H9 (cell line): ENCODE measurements at regions not wholly inside any gene's neighbourhood (a gene's known extent, or its start where the extent isn't known, plus 50 kb on each side); places are given as distances from the start of the nearest gene placed in this dataset.

Experiments
- DNase-seq: peaks from one replicate; pipeline ENCODE4 v3.0.0-alpha.2; 2017
- H2AFZ ChIP-seq: one replicate; pipeline ENCODE4 v1.6.1; 2013; ENCODE audit warnings: mild to moderate bottlenecking, low read length, control low read depth, moderate library complexity
- H2AK5ac ChIP-seq: 2 replicates; pipeline ENCODE4 v1.6.1; 2013; ENCODE audit warnings: low read length, control low read depth, mixed read lengths; ENCODE audit not compliant: insufficient read length
- H2BK120ac ChIP-seq: one replicate; pipeline ENCODE4 v1.6.1; 2013; ENCODE audit warnings: low read depth, mild to moderate bottlenecking, low read length, control low read depth, inconsistent platforms; ENCODE audit not compliant: poor library complexity, severe bottlenecking
- H2BK12ac ChIP-seq: 2 replicates; pipeline ENCODE4 v1.6.1; 2013; ENCODE audit warnings: low read length, control low read depth, mixed read lengths, low read depth; ENCODE audit not compliant: insufficient read length
- H2BK15ac ChIP-seq: 2 replicates; pipeline ENCODE4 v1.6.1; 2013; ENCODE audit warnings: low read depth, low read length, control low read depth
- H2BK20ac ChIP-seq: one replicate; pipeline ENCODE4 v1.6.1; 2013; ENCODE audit warnings: low read depth, mild to moderate bottlenecking, low read length, control low read depth, inconsistent platforms; ENCODE audit not compliant: poor library complexity, severe bottlenecking
- H2BK5ac ChIP-seq: 2 replicates; pipeline ENCODE4 v1.6.1; 2013; ENCODE audit warnings: low read length, control low read depth, mixed read lengths; ENCODE audit not compliant: insufficient read length
- H3K14ac ChIP-seq: 2 replicates; pipeline ENCODE4 v1.6.1; 2013; ENCODE audit warnings: low read length, control low read depth; ENCODE audit not compliant: insufficient read depth
- H3K18ac ChIP-seq: 2 replicates; pipeline ENCODE4 v1.6.1; 2013; ENCODE audit warnings: low read depth, mild to moderate bottlenecking, mixed read lengths, low read length, control low read depth; ENCODE audit not compliant: insufficient read length
- H3K23ac ChIP-seq: 2 replicates; pipeline ENCODE4 v1.6.1; 2013; ENCODE audit warnings: low read length, control low read depth, mixed read lengths, low read depth; ENCODE audit not compliant: insufficient read length
- H3K23me2 ChIP-seq: 2 replicates; pipeline ENCODE4 v1.6.1; 2013; ENCODE audit warnings: low read depth, mild to moderate bottlenecking, mixed read lengths, low read length, control low read depth; ENCODE audit not compliant: insufficient read length, poor library complexity, severe bottlenecking
- H3K27ac ChIP-seq: 2 replicates; pipeline ENCODE4 v1.5.1; 2013; ENCODE audit warnings: low read length, control low read depth, mixed read lengths, low read depth; ENCODE audit not compliant: insufficient read length
- H3K27me3 ChIP-seq: 2 replicates; pipeline ENCODE4 v1.6.1; 2013; ENCODE audit warnings: low read length, control low read depth, inconsistent platforms; ENCODE audit not compliant: insufficient read depth
- H3K4ac ChIP-seq: 2 replicates; pipeline ENCODE4 v1.6.1; 2013; ENCODE audit warnings: low read depth, mild to moderate bottlenecking, control low read depth, inconsistent platforms, low read length, moderate library complexity
- H3K4me1 ChIP-seq: 2 replicates; pipeline ENCODE4 v1.6.1; 2013; ENCODE audit warnings: low read length, control low read depth, inconsistent platforms; ENCODE audit not compliant: insufficient read depth
- H3K4me2 ChIP-seq: 2 replicates; pipeline ENCODE4 v1.6.1; 2013; ENCODE audit warnings: low read length, control low read depth, mixed read lengths; ENCODE audit not compliant: insufficient read length, insufficient read depth
- H3K56ac ChIP-seq: 2 replicates; pipeline ENCODE4 v1.6.1; 2013; ENCODE audit warnings: low read depth, mild to moderate bottlenecking, mixed read lengths, low read length, control low read depth; ENCODE audit not compliant: insufficient read length
- H3K79me1 ChIP-seq: 2 replicates; pipeline ENCODE4 v1.6.1; 2013; ENCODE audit warnings: low read depth, mild to moderate bottlenecking, moderate library complexity, low read length, control low read depth, inconsistent platforms; ENCODE audit not compliant: insufficient read depth, poor library complexity, severe bottlenecking
- H3K79me2 ChIP-seq: 2 replicates; pipeline ENCODE4 v1.6.1; 2013; ENCODE audit warnings: low read length, control low read depth, inconsistent platforms; ENCODE audit not compliant: insufficient read depth
- H3K9ac ChIP-seq: 2 replicates; pipeline ENCODE4 v1.6.1; 2013; ENCODE audit warnings: low read length, control low read depth, mixed read lengths; ENCODE audit not compliant: insufficient read length; ENCODE audit errors: extremely low read depth
- H3K9me3 ChIP-seq: one replicate; pipeline ENCODE4 v1.6.1; 2013; ENCODE audit warnings: low read depth, low read length, inconsistent platforms; ENCODE audit not compliant: control insufficient read depth
- H3T11ph ChIP-seq: one replicate; pipeline ENCODE4 v1.6.1; 2013; ENCODE audit warnings: mild to moderate bottlenecking, low read length, control low read depth, inconsistent platforms
- H4K20me1 ChIP-seq: one replicate; pipeline ENCODE4 v1.6.1; 2013; ENCODE audit not compliant: control insufficient read depth, insufficient read length, insufficient read depth
- H4K5ac ChIP-seq: 2 replicates; pipeline ENCODE4 v1.6.1; 2013; ENCODE audit warnings: low read depth, mild to moderate bottlenecking, mixed read lengths, low read length, control low read depth; ENCODE audit not compliant: insufficient read length
- H4K8ac ChIP-seq: replicated peaks from 2 replicates; pipeline ENCODE4 v1.6.1; 2013; ENCODE audit warnings: low read length, control low read depth, mixed read lengths, low read depth; ENCODE audit not compliant: insufficient read length
- H4K91ac ChIP-seq: 2 replicates; pipeline ENCODE4 v1.6.1; 2013; ENCODE audit warnings: low read depth, mild to moderate bottlenecking, moderate library complexity, mixed read lengths, low read length, control low read depth; ENCODE audit not compliant: insufficient read length
- H3K27ac Mint-ChIP-seq, 3 experiments: 2 replicates in 2 of 3; 3 replicates in 1 of 3; pipeline ENCODE4 v1.8.0; 2020 to 2021; ENCODE audit warnings: mixed read lengths in 3 of 3, mild to moderate bottlenecking in 1 of 3, moderate library complexity in 1 of 3
- H3K27me3 Mint-ChIP-seq: 2 replicates; pipeline ENCODE4 v1.8.0; 2021; ENCODE audit warnings: low read depth, mild to moderate bottlenecking, moderate library complexity, mixed read lengths
- H3K36me3 Mint-ChIP-seq, 3 experiments: 2 replicates in 2 of 3; 3 replicates in 1 of 3; pipeline ENCODE4 v1.8.0; 2020 to 2021; ENCODE audit warnings: low read depth in 3 of 3, mixed read lengths in 3 of 3; ENCODE audit not compliant: insufficient read depth in 1 of 3
- H3K4me1 Mint-ChIP-seq, 2 experiments: 2 replicates each; pipeline ENCODE4 v1.8.0; 2020; ENCODE audit warnings: mixed read lengths in 2 of 2
- H3K4me3 Mint-ChIP-seq, 2 experiments: 2 replicates in 1 of 2; 3 replicates in 1 of 2; pipeline ENCODE4 v1.8.0; 2020 to 2021; ENCODE audit warnings: mild to moderate bottlenecking in 2 of 2, mixed read lengths in 2 of 2, moderate library complexity in 1 of 2
- H3K9me3 Mint-ChIP-seq, 2 experiments: 2 replicates in 1 of 2; 3 replicates in 1 of 2; pipeline ENCODE4 v1.8.0; 2020; ENCODE audit warnings: mild to moderate bottlenecking in 2 of 2, mixed read lengths in 2 of 2, moderate library complexity in 1 of 2
- CTCF ChIP-seq: fragments of 200-600 bp; sonication (generic); conservative IDR thresholded peaks from 3 replicates; pipeline ENCODE4 v1.8.0; 2021; ENCODE audit warnings: antibody characterized with exemption, mild to moderate bottlenecking
- WGBS: extraction: QIAGEN DNeasy Blood & Tissue Kit; methylation state at CpG from one replicate; pipeline ENCODE4 v1.1.7; 2013; ENCODE audit warnings: missing lambda C conversion rate, low lambda C conversion rate, mixed read lengths; ENCODE audit not compliant: insufficient read length; ENCODE audit errors: extremely low coverage; 5-methylcytosine and 5-hydroxymethylcytosine counted together

- Histone ChIP-seq H2BK5ac (no peak overlapping the region), H2BK12ac (no peak overlapping the region), H3K79me1 (no peaks in the 10 kb centered on the region), H3K18ac (no peak overlapping the region), H3K4ac (no peak overlapping the region), H4K20me1 (no peaks in the 10 kb centered on the region), H3K9me3 (no peaks in the 10 kb centered on the region), H3K14ac (no peak overlapping the region), H3K23me2 (no peaks in the 10 kb centered on the region), H3K9ac (no peak overlapping the region), H2AFZ (no peak overlapping the region), H4K5ac (no peak overlapping the region), H3K56ac (no peak overlapping the region), H3K27ac (no peak overlapping the region), H3K4me1 (no peaks in the 10 kb centered on the region), H3K4me2 (no peak overlapping the region), H3K79me2 (no peaks in the 10 kb centered on the region), H3K23ac (no peak overlapping the region), H4K91ac (no peak overlapping the region), H4K8ac (no peak overlapping the region), H2BK120ac (no peak overlapping the region), H2BK20ac (no peak overlapping the region), H2BK15ac (no peak overlapping the region), H2AK5ac (no peak overlapping the region), H3K27me3 (no peaks in the 10 kb centered on the region), H3T11ph (no peak overlapping the region)
- Mint-ChIP-seq H3K36me3 (no peaks in the 10 kb centered on the region), H3K4me1 (no peaks in the 10 kb centered on the region), H3K27ac (no peak overlapping the region), H3K27me3 (no peaks in the 10 kb centered on the region), H3K4me3 (no peak overlapping the region), H3K9me3 (no peaks in the 10 kb centered on the region)
- no CpG with 5 or more reads among the region's 2 CpGs for WGBS
- no peak for TF ChIP-seq CTCF
- no peak for DNase-seq
These were observed 410.1 kb upstream of the LYPLAL1 start for GRCh38 chr1:218763538-218763937.
